Endothelial cell of umbilical vein (primary cell): ENCODE measurements at regions not wholly inside any gene's neighbourhood (a gene's known extent, or its start where the extent isn't known, plus 50 kb on each side); places are given as distances from the start of the nearest gene placed in this dataset.

Experiments used
- BruUV-seq: library from RNA; stranded (reverse); fragments of 400-500 nt; replicated peaks from 2 replicates; lab custom pipeline; 2021; lab: Mats Ljungman, UMichigan
- CTCF ChIA-PET: fragments of 300-600, 350-600 bp; sonication (Branson Sonifier 250); formaldehyde crosslinking; loops from one replicate; lab custom pipeline; 2021; ENCODE audit warnings: antibody characterized with exemption, inconsistent platforms; lab: Charles Lee
- POLR2A ChIA-PET: fragments of 300-600, 350-600 bp; sonication (Branson Sonifier 250); formaldehyde crosslinking; loops from one replicate; lab custom pipeline; 2021; ENCODE audit warnings: antibody characterized with exemption, inconsistent platforms; lab: Charles Lee
- DNase-seq: peaks from one replicate; pipeline ENCODE4 v3.0.0-alpha.2; 2011; ENCODE audit warnings: low read depth, low spot score
- FAIRE-seq: peaks from 2 replicates; lab custom pipeline; 2011; peaks lifted over from hg19 to GRCh38; lab: Jason Lieb, UNC
- H2AFZ ChIP-seq: 2 replicates; pipeline ENCODE4 v1.6.0; 2012; ENCODE audit warnings: low read depth, low read length, control low read depth, inconsistent platforms
- H3K27ac ChIP-seq: 2 replicates; pipeline ENCODE4 v1.5.1; 2011; ENCODE audit warnings: low read depth, mild to moderate bottlenecking, control low read depth, low read length, moderate library complexity; ENCODE audit not compliant: insufficient read depth
- H3K27me3 ChIP-seq, 2 experiments: 2 replicates each; pipeline versions ENCODE4 v1.6.0 to v1.6.1; 2011; ENCODE audit warnings: low read length in 2 of 2, mixed read lengths in 1 of 2; ENCODE audit not compliant: control insufficient read depth in 2 of 2, insufficient read depth in 2 of 2
- H3K36me3 ChIP-seq, 2 experiments: 2 replicates in 1 of 2; 3 replicates in 1 of 2; pipeline ENCODE4 v1.5.1; 2011; ENCODE audit warnings: low read length in 2 of 2, mild to moderate bottlenecking in 1 of 2, moderate library complexity in 1 of 2; ENCODE audit not compliant: control insufficient read depth in 2 of 2, insufficient read depth in 2 of 2; ENCODE audit errors: extremely low read depth in 1 of 2
- H3K4me1 ChIP-seq: 3 replicates; pipeline ENCODE4 v1.5.1; 2011; ENCODE audit warnings: mild to moderate bottlenecking, low read length; ENCODE audit not compliant: control insufficient read depth, insufficient read depth; ENCODE audit errors: extremely low read depth
- H3K4me2 ChIP-seq: 2 replicates; pipeline ENCODE4 v1.6.1; 2011; ENCODE audit warnings: low read length, control low read depth, mixed read lengths; ENCODE audit not compliant: insufficient read depth
- H3K4me3 ChIP-seq, 3 experiments: fragments of 200-600 bp in 1 of 3; sonication (generic), shearing (Covaris generic) in 1 of 3; replicated peaks in 1 of 3; 2 replicates each; pipeline ENCODE4 v1.5.1; 2011 to 2016; ENCODE audit warnings: control low read depth in 3 of 3, low read length in 3 of 3, mild to moderate bottlenecking in 2 of 3, inconsistent platforms in 1 of 3, low read depth in 1 of 3, moderate library complexity in 1 of 3; ENCODE audit not compliant: insufficient read depth in 1 of 3
- H3K79me2 ChIP-seq: 2 replicates; pipeline ENCODE4 v1.6.0; 2012; ENCODE audit warnings: low read length, inconsistent platforms; ENCODE audit not compliant: control insufficient read depth, insufficient read depth
- H3K9ac ChIP-seq: replicated peaks from 2 replicates; pipeline ENCODE3; 2011; ENCODE audit warnings: low read length, control low read depth; ENCODE audit not compliant: insufficient read depth; ENCODE audit errors: extremely low read depth
- H3K9me1 ChIP-seq: replicated peaks from 3 replicates; pipeline ENCODE4 v1.6.0; 2011; ENCODE audit warnings: mild to moderate bottlenecking, low read length; ENCODE audit not compliant: control insufficient read depth, insufficient read depth; ENCODE audit errors: extremely low read depth
- H3K9me3 ChIP-seq: replicated peaks from 2 replicates; pipeline ENCODE4 v1.5.1; 2012; ENCODE audit warnings: low read length, inconsistent platforms; ENCODE audit not compliant: control insufficient read depth, insufficient read depth
- H4K20me1 ChIP-seq: replicated peaks from 2 replicates; pipeline ENCODE3; 2011; ENCODE audit warnings: mild to moderate bottlenecking, low read length; ENCODE audit not compliant: control insufficient read depth, insufficient read depth; ENCODE audit errors: extremely low read depth
- EZH2 ChIP-seq: IDR thresholded peaks from 2 replicates; pipeline ENCODE4 v1.6.1; 2012; ENCODE audit warnings: borderline replicate concordance, low read depth, mild to moderate bottlenecking, moderate library complexity, low read length, inconsistent platforms; ENCODE audit not compliant: severe bottlenecking
- FOS ChIP-seq: IDR thresholded peaks from 2 replicates; pipeline ENCODE4 v1.6.1; 2011; ENCODE audit warnings: mild to moderate bottlenecking, low read length, moderate library complexity, borderline replicate concordance; ENCODE audit not compliant: insufficient read depth
- GATA2 ChIP-seq: IDR thresholded peaks from 2 replicates; pipeline ENCODE4 v1.7.0; 2011; ENCODE audit warnings: low read depth, mild to moderate bottlenecking, moderate library complexity, mixed read lengths, low read length; ENCODE audit not compliant: insufficient read length, insufficient read depth
- JUN ChIP-seq: IDR thresholded peaks from 2 replicates; pipeline ENCODE4 v1.6.1; 2011; ENCODE audit warnings: borderline replicate concordance, low read depth; ENCODE audit not compliant: insufficient read length, insufficient read depth
- MYC ChIP-seq: IDR thresholded peaks from one replicate; pipeline ENCODE4 v1.6.1; 2011; ENCODE audit warnings: mild to moderate bottlenecking, low read depth, low read length
- POLR2A ChIP-seq: IDR thresholded peaks from 2 replicates; pipeline ENCODE4 v1.6.1; 2012; ENCODE audit warnings: low read depth, mild to moderate bottlenecking, control low read depth, low read length
- POLR2AphosphoS5 ChIP-seq: IDR thresholded peaks from 2 replicates; pipeline ENCODE4 v1.6.1; 2012; ENCODE audit warnings: low read depth, mild to moderate bottlenecking, control low read depth, low read length, moderate library complexity; ENCODE audit not compliant: insufficient read depth
- dilution Hi-C: fragments of 300-500 bp; cut with MboI; formaldehyde crosslinking; loops from one replicate; pipeline ENCODE4 v1.15.0; 2019; ENCODE audit warnings: low sequenced_read_pairs; ENCODE audit not compliant: extremely low pct_ligation_motif_present
- intact Hi-C: fragments of 100-400 bp; cut with micrococcal nuclease; formaldehyde crosslinking; loops from one replicate; pipeline ENCODE4 v1.10.0; 2022
- TF ChIP-seq, protein P1 (sequence below): IDR thresholded peaks from 2 replicates; pipeline ENCODE4 v1.6.1; 2011; ENCODE audit not compliant: insufficient read depth, insufficient read length
- TF ChIP-seq, protein P2 (sequence below), 2 donors: IDR thresholded peaks; 1 replicate in 1 of 2; 2 replicates in 1 of 2; pipeline ENCODE4 v1.5.1; 2011; ENCODE audit warnings: low read length in 2 of 2, mild to moderate bottlenecking in 2 of 2, moderate library complexity in 2 of 2, control low read depth in 1 of 2, inconsistent platforms in 1 of 2, low read depth in 1 of 2; ENCODE audit not compliant: insufficient read depth in 1 of 2; ENCODE audit errors: extremely low read depth in 1 of 2

DNA sequence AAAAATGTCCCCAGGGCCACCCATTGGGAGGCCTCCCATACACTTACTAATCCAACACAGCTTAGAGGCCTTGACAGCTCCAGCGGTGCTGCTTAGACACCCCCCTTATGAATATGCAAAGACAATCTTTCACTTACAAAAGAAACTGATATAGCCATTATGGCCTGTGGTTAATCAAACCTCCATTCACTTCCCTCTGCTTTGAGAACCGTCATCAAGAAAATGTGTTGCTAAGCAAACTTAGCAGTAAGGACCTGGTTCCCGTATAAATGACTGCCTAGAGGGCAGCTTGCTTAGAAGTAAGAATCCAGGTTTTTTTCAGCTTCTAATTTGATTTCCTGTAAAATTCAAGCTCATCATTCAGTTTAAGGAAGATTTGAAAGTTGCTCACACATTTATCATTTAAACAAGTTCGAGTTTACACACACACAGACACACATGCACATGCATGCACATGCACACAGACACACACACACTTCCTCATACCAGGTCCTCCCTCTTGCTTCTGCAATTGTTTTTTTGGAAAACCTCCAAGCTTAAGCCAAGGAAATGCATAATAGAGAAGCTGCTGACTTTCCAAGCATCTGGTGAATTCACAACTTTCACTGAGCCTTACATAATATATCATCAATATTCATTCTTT lies 137.7 kb upstream of the BLID start:
- Histone ChIP-seq H3K79me2 (no peaks in the 10 kb centered on the region), H3K4me2 (no peak overlapping the region), H3K9me3 (no peaks in the 10 kb centered on the region), H3K27me3 (no peaks in the 10 kb centered on the region), H3K9me1 (no peaks in the 10 kb centered on the region), H3K4me1 (no peaks in the 10 kb centered on the region), H3K36me3 (no peaks in the 10 kb centered on the region), H4K20me1 (no peaks in the 10 kb centered on the region), H3K27ac (no peak overlapping the region), H2AFZ (no peak overlapping the region), H3K9ac (no peak overlapping the region), H3K4me3 (no peak overlapping the region)
- BruUV-seq: no TSS peak
- TF ChIP-seq POLR2A: no peak
- no peak for TF ChIP-seq JUN
- no peak for TF ChIP-seq POLR2AphosphoS5
- TF ChIP-seq FOS: no peak
- no peak for TF ChIP-seq MYC
- TF ChIP-seq, protein P1, sequence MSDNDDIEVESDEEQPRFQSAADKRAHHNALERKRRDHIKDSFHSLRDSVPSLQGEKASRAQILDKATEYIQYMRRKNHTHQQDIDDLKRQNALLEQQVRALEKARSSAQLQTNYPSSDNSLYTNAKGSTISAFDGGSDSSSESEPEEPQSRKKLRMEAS: no peak
- TF ChIP-seq EZH2: no peak
- TF ChIP-seq GATA2: no peak
- TF ChIP-seq, protein P2, sequence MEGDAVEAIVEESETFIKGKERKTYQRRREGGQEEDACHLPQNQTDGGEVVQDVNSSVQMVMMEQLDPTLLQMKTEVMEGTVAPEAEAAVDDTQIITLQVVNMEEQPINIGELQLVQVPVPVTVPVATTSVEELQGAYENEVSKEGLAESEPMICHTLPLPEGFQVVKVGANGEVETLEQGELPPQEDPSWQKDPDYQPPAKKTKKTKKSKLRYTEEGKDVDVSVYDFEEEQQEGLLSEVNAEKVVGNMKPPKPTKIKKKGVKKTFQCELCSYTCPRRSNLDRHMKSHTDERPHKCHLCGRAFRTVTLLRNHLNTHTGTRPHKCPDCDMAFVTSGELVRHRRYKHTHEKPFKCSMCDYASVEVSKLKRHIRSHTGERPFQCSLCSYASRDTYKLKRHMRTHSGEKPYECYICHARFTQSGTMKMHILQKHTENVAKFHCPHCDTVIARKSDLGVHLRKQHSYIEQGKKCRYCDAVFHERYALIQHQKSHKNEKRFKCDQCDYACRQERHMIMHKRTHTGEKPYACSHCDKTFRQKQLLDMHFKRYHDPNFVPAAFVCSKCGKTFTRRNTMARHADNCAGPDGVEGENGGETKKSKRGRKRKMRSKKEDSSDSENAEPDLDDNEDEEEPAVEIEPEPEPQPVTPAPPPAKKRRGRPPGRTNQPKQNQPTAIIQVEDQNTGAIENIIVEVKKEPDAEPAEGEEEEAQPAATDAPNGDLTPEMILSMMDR (IDR thresholded peaks at IDR 0.05; ENCODE audit: extremely low read depth in 1 of 2, insufficient read depth in 1 of 2, low read depth in 1 of 2, low read length in 2 of 2): no peak
- DNase-seq (no peak), FAIRE-seq (no peak)
- POLR2A ChIA-PET: no interaction called here
- intact Hi-C loops: no loop called here
- CTCF ChIA-PET: interaction anchor here (1.2 kb wide), 2 partner anchors 39 to 253 kb away, joined by 3 read pairs; no protein-coding TSS in a partner anchor
- dilution Hi-C loops: no loop called here
